SKM-1 treated with dmso at 0.1 percent for 144 hours (cell line): ENCODE measurements at regions not wholly inside any gene's neighbourhood (a gene's known extent, or its start where the extent isn't known, plus 50 kb on each side); places are given as distances from the start of the nearest gene placed in this dataset.
"Not testable (repeated sequence)": the region's sequence is repeated elsewhere in the genome, so short reads cannot be mapped to it uniquely, and the experiment has no call there.

ENCODE experiments used
- DNase-seq: peaks from one replicate; lab custom pipeline; 2025; ENCODE audit not compliant: unreplicated experiment; lab: John Stamatoyannopoulos, UW

- no peak for DNase-seq
These were observed 97.6 kb upstream of the SCAF11 start for GRCh38 chr12:46087916-46088439.

- DNase-seq: no peak
These were observed 94.6 kb upstream of the SCAF11 start for GRCh38 chr12:46084666-46085631.

DNA sequence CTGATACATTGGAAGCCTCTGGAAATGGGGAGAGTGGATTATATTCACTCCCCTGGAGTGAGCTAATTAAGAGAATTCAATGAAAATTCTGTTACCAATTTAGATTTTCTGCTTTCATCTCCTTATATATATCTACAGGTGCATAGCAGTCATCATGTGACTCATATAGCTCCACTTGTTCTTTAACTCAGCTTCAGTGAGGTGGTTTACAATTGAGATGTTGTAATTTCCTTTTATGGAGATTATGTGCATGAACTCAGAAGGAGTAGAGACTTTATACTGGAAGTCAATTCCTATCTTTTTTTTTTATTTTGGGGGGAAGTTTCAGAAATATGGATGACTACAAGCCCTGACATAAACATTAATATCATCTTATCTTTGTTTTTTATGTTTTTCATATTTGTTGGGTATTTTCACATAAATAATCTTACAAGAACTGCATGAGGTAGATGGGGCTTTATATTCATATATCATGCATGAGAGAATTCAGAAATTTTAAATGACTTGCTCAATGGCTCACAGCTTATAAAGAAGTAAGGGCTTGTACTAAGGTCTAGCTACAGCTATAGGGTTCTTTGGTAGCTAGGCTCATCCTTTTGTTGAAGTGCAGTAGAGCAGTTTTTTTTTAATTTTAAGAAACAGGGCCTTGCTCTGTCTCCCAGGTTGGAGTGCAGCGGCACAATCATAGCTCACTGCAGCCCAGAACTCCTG, 92.3 kb upstream of the SCAF11 start:
- DNase-seq: no peak

- DNase-seq: no peak
These were observed 82.9 kb upstream of the SCAF11 start for GRCh38 chr12:46073321-46073720.

- peak; percentile 52 for DNase-seq
These were observed 81.6 kb upstream of the SCAF11 start for GRCh38 chr12:46071769-46072624.

- DNase-seq: no peak
These were observed 81.0 kb upstream of the SCAF11 start for GRCh38 chr12:46071335-46071734.

GRCh38 chr12:46067094-46067493, 76.7 kb upstream of the SCAF11 start:
- no peak for DNase-seq

- DNase-seq: no peak
These were observed 75.2 kb upstream of the SCAF11 start for GRCh38 chr12:46065412-46066166.

- DNase-seq: no peak
These were observed 74.2 kb upstream of the SCAF11 start for GRCh38 chr12:46064548-46064947.

DNA sequence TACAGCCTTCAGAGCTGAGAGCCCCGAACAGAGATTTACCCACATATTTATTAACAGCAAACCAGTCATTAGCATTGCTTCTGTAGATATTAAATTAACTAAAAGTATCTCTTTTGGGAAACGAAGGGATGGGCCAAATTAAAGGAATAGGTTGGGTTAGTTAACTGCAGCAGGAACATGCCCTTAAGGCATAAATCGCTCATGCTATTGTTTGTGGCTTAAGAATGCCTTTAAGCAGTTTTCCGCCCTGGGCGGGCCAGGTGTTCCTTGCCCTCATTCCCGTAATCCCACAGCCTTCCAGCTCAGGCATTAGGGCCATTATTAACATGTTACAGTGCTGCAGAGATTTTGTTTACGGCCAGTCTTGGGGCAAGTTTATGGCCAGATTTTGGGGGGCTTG, 68.3 kb upstream of the SCAF11 start:
- not testable (repeated sequence) for DNase-seq

GRCh38 chr12:46050805-46051204, 60.4 kb upstream of the SCAF11 start:
- no peak for DNase-seq

- no peak for DNase-seq
These were observed 59.3 kb upstream of the SCAF11 start for GRCh38 chr12:46049665-46050064.

DNA sequence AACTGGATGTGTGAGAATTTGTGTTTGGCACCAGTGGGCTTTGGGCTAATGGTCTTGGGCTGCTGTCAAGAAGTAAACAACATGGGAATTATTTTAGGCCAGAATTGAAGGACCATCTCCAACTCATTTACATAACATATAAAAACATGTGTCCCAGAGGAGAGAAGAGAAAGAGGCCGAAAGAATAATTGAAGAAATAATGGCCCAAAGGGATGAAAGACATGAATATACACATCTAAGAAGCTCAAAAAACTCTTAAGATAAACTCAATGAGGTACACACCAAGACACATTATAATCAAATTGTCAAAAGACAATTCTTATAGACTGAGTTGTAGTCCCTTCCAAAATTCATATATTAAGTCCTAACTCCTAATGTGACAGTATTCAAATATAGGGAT, 56.1 kb upstream of the SCAF11 start:
- DNase-seq: no peak

- DNase-seq: no peak
These were observed 53.7 kb upstream of the SCAF11 start for GRCh38 chr12:46043972-46044520.
